ENCODE measurements at regions not wholly inside any gene's neighbourhood (a gene's known extent, or its start where the extent isn't known, plus 50 kb on each side); places are given as distances from the start of the nearest gene placed in this dataset.

DNA sequence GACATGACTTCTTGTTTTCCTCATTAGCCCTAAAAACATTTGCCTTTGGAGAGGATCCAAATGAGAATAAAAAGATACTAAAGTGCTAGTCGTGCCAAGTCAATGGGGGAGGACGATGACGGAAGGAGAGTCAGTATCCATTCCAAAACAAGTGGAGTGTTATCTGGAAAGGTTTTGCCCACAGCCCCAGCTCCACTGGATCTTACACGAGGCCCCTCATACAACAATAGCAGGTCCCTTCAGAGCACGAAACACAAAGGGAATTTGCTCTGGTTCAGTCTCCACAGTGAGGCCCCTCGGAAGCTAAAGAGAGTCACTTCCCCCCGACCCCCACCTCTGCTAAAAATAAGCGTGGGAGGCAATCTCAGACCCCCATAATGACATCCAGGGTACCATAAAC is 496.9 kb upstream of the ZFHX3 start (continued):
- TF ChIP-seq, protein P1, sequence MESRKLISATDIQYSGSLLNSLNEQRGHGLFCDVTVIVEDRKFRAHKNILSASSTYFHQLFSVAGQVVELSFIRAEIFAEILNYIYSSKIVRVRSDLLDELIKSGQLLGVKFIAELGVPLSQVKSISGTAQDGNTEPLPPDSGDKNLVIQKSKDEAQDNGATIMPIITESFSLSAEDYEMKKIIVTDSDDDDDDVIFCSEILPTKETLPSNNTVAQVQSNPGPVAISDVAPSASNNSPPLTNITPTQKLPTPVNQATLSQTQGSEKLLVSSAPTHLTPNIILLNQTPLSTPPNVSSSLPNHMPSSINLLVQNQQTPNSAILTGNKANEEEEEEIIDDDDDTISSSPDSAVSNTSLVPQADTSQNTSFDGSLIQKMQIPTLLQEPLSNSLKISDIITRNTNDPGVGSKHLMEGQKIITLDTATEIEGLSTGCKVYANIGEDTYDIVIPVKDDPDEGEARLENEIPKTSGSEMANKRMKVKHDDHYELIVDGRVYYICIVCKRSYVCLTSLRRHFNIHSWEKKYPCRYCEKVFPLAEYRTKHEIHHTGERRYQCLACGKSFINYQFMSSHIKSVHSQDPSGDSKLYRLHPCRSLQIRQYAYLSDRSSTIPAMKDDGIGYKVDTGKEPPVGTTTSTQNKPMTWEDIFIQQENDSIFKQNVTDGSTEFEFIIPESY (IDR thresholded peaks at IDR 0.05; ENCODE audit: extremely low read depth, insufficient replicate concordance, low read length) = no peak
- TF ChIP-seq EZH2 (IDR thresholded peaks at IDR 0.05) = no peak

DNA sequence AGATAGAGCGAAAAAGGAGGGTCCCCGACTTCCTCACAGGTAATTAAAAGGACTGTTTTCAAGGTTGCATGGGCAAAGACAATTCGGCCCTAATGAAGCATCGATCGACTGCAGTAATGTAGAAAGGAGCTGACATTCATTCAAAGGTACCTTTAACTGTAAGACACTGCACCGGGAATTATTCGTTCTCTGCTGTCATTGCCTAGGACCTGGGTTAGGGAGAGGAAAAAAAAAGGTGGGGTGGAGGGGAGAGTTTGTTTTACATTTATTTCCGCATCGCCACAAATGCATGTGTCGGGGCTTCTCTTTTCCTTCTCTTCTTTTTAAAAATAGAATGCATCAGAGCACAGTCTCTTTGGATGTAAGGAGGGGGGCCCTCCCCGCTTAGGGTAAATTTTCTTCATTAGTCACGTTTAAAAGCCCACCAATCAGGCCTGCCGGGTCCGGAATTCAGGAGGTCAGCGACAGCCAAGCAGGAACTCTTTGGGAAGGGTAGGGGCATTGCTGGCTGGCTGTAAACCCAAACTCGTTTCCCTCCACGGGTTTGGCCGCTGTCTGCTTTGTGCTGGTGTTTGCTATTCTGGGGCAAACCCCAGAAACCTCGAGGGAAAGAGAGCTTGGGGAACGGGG is 496.2 kb upstream of the ZFHX3 start:
- no peak overlapping the region for H3K27ac ChIP-seq (ENCODE audit: low read depth, low read length)
- DNase-seq (ENCODE audit: low read depth, low spot score) = no peak
- no peaks in the 10 kb centered on the region for H3K9me2 ChIP-seq (ENCODE audit: insufficient read depth)
- intact Hi-C loops (cut with micrococcal nuclease) = no loop called here
- no peak overlapping the region for H3K9ac ChIP-seq (ENCODE audit: low read length)
- CTCF ChIA-PET = no interaction called here
- H3K79me2 ChIP-seq (ENCODE audit: insufficient read depth, low read length) = no peaks in the 10 kb centered on the region
- no peak for ATAC-seq
- no peak overlapping the region for H3K4me2 ChIP-seq (ENCODE audit: low read length)
- H3K4me3 ChIP-seq (replicated peaks in 1 of 2; ENCODE audit: low read depth in 1 of 2, low read length in 2 of 2) = no peak overlapping the region
- H3K27me3 ChIP-seq (ENCODE audit: insufficient read depth, low read length) = peaks cover 55% of the 10 kb centered on the region
- POLR2A ChIA-PET = no interaction called here
- no peaks in the 10 kb centered on the region; the same call in 1 of the 2 replicates for H4K20me1 ChIP-seq (ENCODE audit: insufficient read depth)
- no peaks in the 10 kb centered on the region for H3K4me1 ChIP-seq (ENCODE audit: control insufficient read depth in 1 of 2, insufficient read depth in 2 of 2, low read length in 2 of 2)
- no peaks in the 10 kb centered on the region for H3K9me3 ChIP-seq (ENCODE audit: control insufficient read depth in 1 of 2, insufficient read depth in 1 of 2, low read depth in 1 of 2, low read length in 2 of 2)
- H2AFZ ChIP-seq (ENCODE audit: low read depth, low read length, poor library complexity, severe bottlenecking) = no peak overlapping the region
- H3K36me3 ChIP-seq (ENCODE audit: control insufficient read depth in 1 of 2, insufficient read depth in 2 of 2, low read length in 2 of 2) = no peaks in the 10 kb centered on the region
- no TSS peak for BruUV-seq (replicated peaks)
- RAD21 ChIA-PET (ENCODE audit: low non-redundant PET in 1 of 2, low total read pairs in 2 of 2, uncharacterized antibody in 2 of 2, unreplicated experiment in 2 of 2) = no interaction called here
- TF ChIP-seq, protein P1 (IDR thresholded peaks at IDR 0.05; ENCODE audit: extremely low read depth, insufficient replicate concordance, low read length) = no peak
- TF ChIP-seq SP1 (IDR thresholded peaks at IDR 0.05; ENCODE audit: low read depth) (no peak), RAD21 (IDR thresholded peaks at IDR 0.05; ENCODE audit: low read depth) (no peak), POLR2AphosphoS5 (IDR thresholded peaks at IDR 0.05; ENCODE audit: low read depth, low read length) (no peak), ELF1 (IDR thresholded peaks at IDR 0.05; ENCODE audit: borderline replicate concordance, low read depth) (no peak), SIN3A (IDR thresholded peaks at IDR 0.05; ENCODE audit: low read depth) (no peak), SRF (IDR thresholded peaks at IDR 0.05; ENCODE audit: low read depth) (no peak), JUND (IDR thresholded peaks at IDR 0.05) (no peak), YY1 (IDR thresholded peaks at IDR 0.05; ENCODE audit: extremely low read depth, insufficient replicate concordance, low read depth, low read length) (no peak), ZNF274 (IDR thresholded peaks at IDR 0.05; ENCODE audit: low read depth, low read length) (no peak), TCF7L2 (IDR thresholded peaks at IDR 0.05; ENCODE audit: borderline replicate concordance, extremely low read depth, insufficient read depth, insufficient read length) (no peak), CEBPB (IDR thresholded peaks at IDR 0.05; ENCODE audit: low read depth) (no peak)
- TF ChIP-seq, protein P2, sequence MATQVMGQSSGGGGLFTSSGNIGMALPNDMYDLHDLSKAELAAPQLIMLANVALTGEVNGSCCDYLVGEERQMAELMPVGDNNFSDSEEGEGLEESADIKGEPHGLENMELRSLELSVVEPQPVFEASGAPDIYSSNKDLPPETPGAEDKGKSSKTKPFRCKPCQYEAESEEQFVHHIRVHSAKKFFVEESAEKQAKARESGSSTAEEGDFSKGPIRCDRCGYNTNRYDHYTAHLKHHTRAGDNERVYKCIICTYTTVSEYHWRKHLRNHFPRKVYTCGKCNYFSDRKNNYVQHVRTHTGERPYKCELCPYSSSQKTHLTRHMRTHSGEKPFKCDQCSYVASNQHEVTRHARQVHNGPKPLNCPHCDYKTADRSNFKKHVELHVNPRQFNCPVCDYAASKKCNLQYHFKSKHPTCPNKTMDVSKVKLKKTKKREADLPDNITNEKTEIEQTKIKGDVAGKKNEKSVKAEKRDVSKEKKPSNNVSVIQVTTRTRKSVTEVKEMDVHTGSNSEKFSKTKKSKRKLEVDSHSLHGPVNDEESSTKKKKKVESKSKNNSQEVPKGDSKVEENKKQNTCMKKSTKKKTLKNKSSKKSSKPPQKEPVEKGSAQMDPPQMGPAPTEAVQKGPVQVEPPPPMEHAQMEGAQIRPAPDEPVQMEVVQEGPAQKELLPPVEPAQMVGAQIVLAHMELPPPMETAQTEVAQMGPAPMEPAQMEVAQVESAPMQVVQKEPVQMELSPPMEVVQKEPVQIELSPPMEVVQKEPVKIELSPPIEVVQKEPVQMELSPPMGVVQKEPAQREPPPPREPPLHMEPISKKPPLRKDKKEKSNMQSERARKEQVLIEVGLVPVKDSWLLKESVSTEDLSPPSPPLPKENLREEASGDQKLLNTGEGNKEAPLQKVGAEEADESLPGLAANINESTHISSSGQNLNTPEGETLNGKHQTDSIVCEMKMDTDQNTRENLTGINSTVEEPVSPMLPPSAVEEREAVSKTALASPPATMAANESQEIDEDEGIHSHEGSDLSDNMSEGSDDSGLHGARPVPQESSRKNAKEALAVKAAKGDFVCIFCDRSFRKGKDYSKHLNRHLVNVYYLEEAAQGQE (IDR thresholded peaks at IDR 0.05; ENCODE audit: low read depth) = no peak
- TF ChIP-seq, protein P3, sequence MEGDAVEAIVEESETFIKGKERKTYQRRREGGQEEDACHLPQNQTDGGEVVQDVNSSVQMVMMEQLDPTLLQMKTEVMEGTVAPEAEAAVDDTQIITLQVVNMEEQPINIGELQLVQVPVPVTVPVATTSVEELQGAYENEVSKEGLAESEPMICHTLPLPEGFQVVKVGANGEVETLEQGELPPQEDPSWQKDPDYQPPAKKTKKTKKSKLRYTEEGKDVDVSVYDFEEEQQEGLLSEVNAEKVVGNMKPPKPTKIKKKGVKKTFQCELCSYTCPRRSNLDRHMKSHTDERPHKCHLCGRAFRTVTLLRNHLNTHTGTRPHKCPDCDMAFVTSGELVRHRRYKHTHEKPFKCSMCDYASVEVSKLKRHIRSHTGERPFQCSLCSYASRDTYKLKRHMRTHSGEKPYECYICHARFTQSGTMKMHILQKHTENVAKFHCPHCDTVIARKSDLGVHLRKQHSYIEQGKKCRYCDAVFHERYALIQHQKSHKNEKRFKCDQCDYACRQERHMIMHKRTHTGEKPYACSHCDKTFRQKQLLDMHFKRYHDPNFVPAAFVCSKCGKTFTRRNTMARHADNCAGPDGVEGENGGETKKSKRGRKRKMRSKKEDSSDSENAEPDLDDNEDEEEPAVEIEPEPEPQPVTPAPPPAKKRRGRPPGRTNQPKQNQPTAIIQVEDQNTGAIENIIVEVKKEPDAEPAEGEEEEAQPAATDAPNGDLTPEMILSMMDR (IDR thresholded peaks at IDR 0.05 in 2 of 3, conservative IDR thresholded peaks at IDR 0.05 in 1 of 3; ENCODE audit: borderline replicate concordance in 1 of 3, insufficient read depth in 1 of 3, low read depth in 2 of 3, low read length in 2 of 3) = no peak
